Activated naive CD8-positive, alpha-beta T cell treated with anti-CD3 and anti-CD28 coated beads for 36 hours (primary cell): ENCODE measurements at regions not wholly inside any gene's neighbourhood (a gene's known extent, or its start where the extent isn't known, plus 50 kb on each side); places are given as distances from the start of the nearest gene placed in this dataset.

Source experiments
- DNase-seq: peaks from one replicate; pipeline ENCODE4 v3.0.0; 2021
- H3K27ac Mint-ChIP-seq: one replicate; pipeline ENCODE4 v1.8.0; 2022; ENCODE audit warnings: mild to moderate bottlenecking, moderate library complexity, mixed read lengths
- H3K27me3 Mint-ChIP-seq: one replicate; pipeline ENCODE4 v1.8.0; 2022; ENCODE audit warnings: mild to moderate bottlenecking, mixed read lengths
- H3K36me3 Mint-ChIP-seq: one replicate; pipeline ENCODE4 v1.8.0; 2021; ENCODE audit warnings: mild to moderate bottlenecking, mixed read lengths
- H3K4me1 Mint-ChIP-seq: one replicate; pipeline ENCODE4 v1.8.0; 2021; ENCODE audit warnings: mixed read lengths
- H3K4me3 Mint-ChIP-seq: one replicate; pipeline ENCODE4 v1.8.0; 2022; ENCODE audit warnings: mild to moderate bottlenecking, moderate library complexity, mixed read lengths
- H3K9me3 Mint-ChIP-seq: one replicate; pipeline ENCODE4 v1.8.0; 2022; ENCODE audit warnings: mixed read lengths

DNA sequence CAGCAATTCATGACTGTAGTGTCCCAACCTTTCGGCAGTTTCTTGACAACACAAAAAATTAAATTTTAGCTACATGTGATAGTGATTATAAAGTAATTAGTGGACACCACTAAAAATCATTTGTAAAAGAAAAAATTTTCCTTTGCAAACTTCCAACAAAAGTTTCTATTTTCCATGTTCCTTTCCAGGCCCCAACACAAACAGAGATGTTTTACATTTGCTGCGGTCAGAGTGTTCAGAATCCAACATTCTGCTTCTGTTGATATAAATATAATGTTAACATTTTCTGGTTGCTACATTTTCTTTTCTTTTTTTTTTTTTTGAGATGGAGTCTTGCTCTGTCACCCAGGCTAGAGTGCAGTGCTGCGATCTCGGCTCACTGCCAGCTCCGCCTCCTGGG, 54.9 kb upstream of the WLS start:
- Mint-ChIP-seq H3K27me3 (no peaks in the 10 kb centered on the region), H3K27ac (no peak overlapping the region), H3K4me1 (no peaks in the 10 kb centered on the region), H3K9me3 (no peaks in the 10 kb centered on the region), H3K36me3 (no peaks in the 10 kb centered on the region), H3K4me3 (no peak overlapping the region)
- no peak for DNase-seq

DNA sequence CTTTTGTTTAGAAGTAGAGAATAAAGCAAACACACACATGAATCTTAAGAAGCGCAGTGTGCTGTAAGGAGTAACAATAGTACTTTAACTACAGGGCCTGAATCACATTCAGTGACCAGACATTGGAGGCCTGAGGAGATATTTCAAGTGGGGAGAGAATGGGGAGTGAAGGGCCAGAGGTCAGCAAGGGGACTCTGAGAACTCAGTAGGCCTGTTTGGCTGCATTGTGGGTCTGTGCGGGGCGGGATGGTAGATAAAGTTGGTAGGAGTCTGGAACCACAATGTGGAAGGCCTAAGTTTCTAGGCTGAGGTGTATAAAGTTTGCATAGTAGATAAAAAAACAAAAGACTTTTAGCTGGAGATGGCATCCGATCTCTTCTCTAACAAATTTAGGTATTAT, 52.7 kb upstream of the WLS start:
- H3K9me3 Mint-ChIP-seq = no peaks in the 10 kb centered on the region

DNA sequence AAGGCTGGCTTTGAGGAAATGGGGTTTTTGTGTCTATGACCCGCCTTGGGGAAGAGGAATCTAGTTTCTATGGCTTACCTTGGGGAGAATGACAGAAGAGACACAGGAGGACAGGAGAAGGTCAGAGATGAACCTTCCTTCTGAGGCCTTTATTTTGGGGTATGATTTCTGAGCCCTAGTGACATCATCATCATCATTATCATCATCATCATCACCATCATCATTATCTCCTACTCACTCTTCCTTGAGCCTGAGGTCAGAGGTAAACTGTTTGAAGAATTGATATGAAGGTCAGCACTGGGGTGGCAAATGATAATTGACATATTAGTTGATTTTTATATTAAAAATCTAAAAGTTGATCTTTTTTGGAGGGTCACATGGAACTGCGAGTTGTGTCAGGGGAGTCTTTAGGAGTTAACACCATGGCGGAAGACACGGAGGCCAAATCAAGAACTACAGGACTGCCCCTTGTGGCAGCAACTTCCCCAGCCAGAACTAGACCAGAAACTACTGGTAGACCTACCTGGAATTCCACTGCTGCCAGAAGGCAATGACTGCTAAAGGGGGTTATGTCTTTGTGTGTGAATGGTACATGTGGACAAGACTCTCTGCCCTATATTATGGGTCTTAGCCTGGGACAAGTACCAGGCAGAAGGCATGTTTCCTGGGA, 49.8 kb upstream of the WLS start:
- no peaks in the 10 kb centered on the region for H3K36me3 Mint-ChIP-seq
- no peaks in the 10 kb centered on the region for H3K9me3 Mint-ChIP-seq
- H3K27me3 Mint-ChIP-seq = no peaks in the 10 kb centered on the region
- no peak overlapping the region for H3K27ac Mint-ChIP-seq
- no peaks in the 10 kb centered on the region for H3K4me1 Mint-ChIP-seq
- no peak overlapping the region for H3K4me3 Mint-ChIP-seq
- no peak for DNase-seq

More for the DNA sequence above, 52.7 kb upstream of the WLS start:
- Mint-ChIP-seq H3K27ac (no peak overlapping the region), H3K4me3 (peak overlapping the region; percentile 9), H3K4me1 (no peaks in the 10 kb centered on the region), H3K27me3 (no peaks in the 10 kb centered on the region), H3K36me3 (no peaks in the 10 kb centered on the region)
- no peak for DNase-seq
